ENCODE measurements at regions not wholly inside any gene's neighbourhood (a gene's known extent, or its start where the extent isn't known, plus 50 kb on each side); places are given as distances from the start of the nearest gene placed in this dataset.
"Not testable (repeated sequence)": the region's sequence is repeated elsewhere in the genome, so short reads cannot be mapped to it uniquely, and the experiment has no call there.

- ChIA-PET POLR2A (no interaction called here), CTCF (no interaction called here)
- peaks cover 7% of the 10 kb centered on the region for H3K4me1 Mint-ChIP-seq
- peaks cover 84% of the 10 kb centered on the region for H3K36me3 Mint-ChIP-seq (ENCODE audit: low read depth)
- intact Hi-C loops (cut with micrococcal nuclease), result no loop called here
- no peak overlapping the region for H3K27ac Mint-ChIP-seq
- TF ChIP-seq CTCF (IDR thresholded peaks at IDR 0.05), result no peak
- no peak overlapping the region for H3K4me3 Mint-ChIP-seq
- H3K9me3 Mint-ChIP-seq, result peaks cover 16% of the 10 kb centered on the region
- DNase-seq (no peak), ATAC-seq (ENCODE audit: low read depth) (no peak)
- no peaks in the 10 kb centered on the region for H3K27me3 Mint-ChIP-seq
Measured at GRCh38 chr6:144683216-144684070, 398.3 kb downstream of the UTRN start.

GRCh38 chr6:144688713-144689112 is 403.6 kb downstream of the UTRN start:
- no peak for TF ChIP-seq CTCF (IDR thresholded peaks at IDR 0.05)
- intact Hi-C loops (cut with micrococcal nuclease), result no loop called here
- ChIA-PET CTCF (no interaction called here), POLR2A (no interaction called here)
- DNase-seq, result no peak
- Mint-ChIP-seq H3K36me3 (ENCODE audit: low read depth) (peaks cover 79% of the 10 kb centered on the region), H3K4me1 (peaks cover 10% of the 10 kb centered on the region), H3K27ac (no peak overlapping the region), H3K9me3 (peaks cover 25% of the 10 kb centered on the region), H3K27me3 (no peaks in the 10 kb centered on the region), H3K4me3 (no peak overlapping the region)
- no peak for ATAC-seq (ENCODE audit: low read depth)

- POLR2A ChIA-PET, result no interaction called here
- ATAC-seq (ENCODE audit: low read depth), result no peak
- H3K27me3 Mint-ChIP-seq, result no peaks in the 10 kb centered on the region
- intact Hi-C loops (cut with micrococcal nuclease), result no loop called here
- peaks cover 25% of the 10 kb centered on the region for H3K9me3 Mint-ChIP-seq
- no peak for DNase-seq
- H3K27ac Mint-ChIP-seq, result no peak overlapping the region
- TF ChIP-seq CTCF (IDR thresholded peaks at IDR 0.05), result no peak
- no peak overlapping the region for H3K4me3 Mint-ChIP-seq
- peaks cover 15% of the 10 kb centered on the region for H3K4me1 Mint-ChIP-seq
- peaks cover 74% of the 10 kb centered on the region for H3K36me3 Mint-ChIP-seq (ENCODE audit: low read depth)
- CTCF ChIA-PET, result no interaction called here
Measured at GRCh38 chr6:144689503-144690040, 404.4 kb downstream of the UTRN start.

GRCh38 chr6:144690133-144690532 is 405.0 kb downstream of the UTRN start:
- H3K27ac Mint-ChIP-seq, result no peak overlapping the region
- no peak for TF ChIP-seq CTCF (IDR thresholded peaks at IDR 0.05)
- no peak for ATAC-seq (ENCODE audit: low read depth)
- H3K27me3 Mint-ChIP-seq, result no peaks in the 10 kb centered on the region
- no peak for DNase-seq
- H3K36me3 Mint-ChIP-seq (ENCODE audit: low read depth), result peaks cover 70% of the 10 kb centered on the region
- H3K4me1 Mint-ChIP-seq, result peaks cover 15% of the 10 kb centered on the region
- intact Hi-C loops (cut with micrococcal nuclease), result no loop called here
- POLR2A ChIA-PET, result no interaction called here
- peaks cover 25% of the 10 kb centered on the region for H3K9me3 Mint-ChIP-seq
- H3K4me3 Mint-ChIP-seq, result no peak overlapping the region
- CTCF ChIA-PET, result no interaction called here

- ChIA-PET POLR2A (no interaction called here), CTCF (no interaction called here)
- intact Hi-C loops (cut with micrococcal nuclease), result no loop called here
- no peak for TF ChIP-seq CTCF (IDR thresholded peaks at IDR 0.05)
- peaks cover 10% of the 10 kb centered on the region for H3K4me1 Mint-ChIP-seq
- H3K27ac Mint-ChIP-seq, result no peak overlapping the region
- H3K36me3 Mint-ChIP-seq (ENCODE audit: low read depth), result peaks cover 65% of the 10 kb centered on the region
- DNase-seq (no peak), ATAC-seq (ENCODE audit: low read depth) (no peak)
- H3K27me3 Mint-ChIP-seq, result no peaks in the 10 kb centered on the region
- no peak overlapping the region for H3K4me3 Mint-ChIP-seq
- peaks cover 25% of the 10 kb centered on the region for H3K9me3 Mint-ChIP-seq
Measured at GRCh38 chr6:144690666-144691065, 405.5 kb downstream of the UTRN start.

- H3K27ac Mint-ChIP-seq; POLR2A ChIA-PET; intact Hi-C loops (cut with micrococcal nuclease); H3K27me3 Mint-ChIP-seq; H3K4me1 Mint-ChIP-seq; DNase-seq; H3K4me3 Mint-ChIP-seq; CTCF ChIA-PET; ATAC-seq (ENCODE audit: low read depth): not testable (repeated sequence)
- H3K36me3 Mint-ChIP-seq (ENCODE audit: low read depth), result peaks cover 52% of the 10 kb centered on the region
- peaks cover 17% of the 10 kb centered on the region for H3K9me3 Mint-ChIP-seq
Measured at GRCh38 chr6:144692050-144692449, 406.9 kb downstream of the UTRN start.
